A549 (cell line): ENCODE measurements at regions not wholly inside any gene's neighbourhood (a gene's known extent, or its start where the extent isn't known, plus 50 kb on each side); places are given as distances from the start of the nearest gene placed in this dataset.

ENCODE experiments used
- ATAC-seq, 2 experiments: fragments of 200-7000 bp in 1 of 2; fragments of >200 bp in 1 of 2; cut with Nextera tagmentation in 1 of 2; cut with Tn5 transposase in 1 of 2; 3 replicates each; pipeline versions ENCODE4 v1.8.0 to v1.9.1; 2018 to 2020; ENCODE audit warnings: mild to moderate bottlenecking in 1 of 2, moderate library complexity in 1 of 2
- CTCF ChIA-PET: fragments of 300-600 bp; sonication (Branson Sonifier 250); formaldehyde crosslinking; extraction: SDS; loops from one replicate; lab custom pipeline; 2021; ENCODE audit warnings: antibody characterized with exemption, inconsistent platforms; lab: Yijun Ruan, JAX
- POLR2A ChIA-PET: fragments of 350-600 bp; formaldehyde crosslinking; extraction: SDS; loops from one replicate; lab custom pipeline; 2021; ENCODE audit warnings: antibody characterized with exemption, inconsistent platforms; lab: Yijun Ruan, JAX
- DNase-seq, 2 experiments: peaks; one replicate each; pipeline versions ENCODE4 v3.0.0 to v3.0.0-alpha.2; 2011 to 2016; ENCODE audit warnings: low read depth in 1 of 2, low spot score in 1 of 2
- FAIRE-seq: peaks from 2 replicates; lab custom pipeline; 2011; peaks lifted over from hg19 to GRCh38; lab: Jason Lieb, UNC
- H3K27ac ChIP-seq, 2 experiments: fragments of >200 bp; sonication (Bioruptor Twin); formaldehyde crosslinking; 3 replicates each; pipeline ENCODE4 v1.5.1; 2016 to 2017
- H3K4me1 ChIP-seq: fragments of >200 bp; sonication (Bioruptor Twin); formaldehyde crosslinking; 3 replicates; pipeline ENCODE4 v1.6.1; 2016
- H3K4me2 ChIP-seq: fragments of >200 bp; sonication (Bioruptor Twin); formaldehyde crosslinking; 3 replicates; pipeline ENCODE4 v1.6.1; 2016
- H3K4me3 ChIP-seq: fragments of >200 bp; sonication (Bioruptor Twin); formaldehyde crosslinking; 3 replicates; pipeline ENCODE4 v1.5.1; 2016
- H3K9me3 ChIP-seq: fragments of >200 bp; sonication (Bioruptor Twin); formaldehyde crosslinking; 3 replicates; pipeline ENCODE4 v1.6.1; 2016
- BHLHE40 ChIP-seq: IDR thresholded peaks from 2 replicates; pipeline ENCODE4 v1.6.1; 2012; ENCODE audit warnings: low read depth, low read length, inconsistent platforms
- CBX2 ChIP-seq: fragments of 200-600 bp; sonication (generic); IDR thresholded peaks from 2 replicates; pipeline ENCODE4 v1.6.1; 2016; ENCODE audit warnings: low read depth, mild to moderate bottlenecking, borderline replicate concordance
- EHF ChIP-seq: fragments of 250-450 bp; sonication (Bioruptor Pico); IDR thresholded peaks from 2 replicates; pipeline ENCODE4 v1.5.0; 2020; ENCODE audit warnings: mild to moderate bottlenecking
- ELK1 ChIP-seq: fragments of 150-350 bp; IDR thresholded peaks from 2 replicates; pipeline ENCODE4 v1.6.1; 2014; ENCODE audit warnings: low read depth, mild to moderate bottlenecking, low read length
- EP300 ChIP-seq, 2 experiments: fragments of >200 bp; sonication (Bioruptor Twin); formaldehyde crosslinking; IDR thresholded peaks; 2 replicates in 1 of 2; 3 replicates in 1 of 2; pipeline ENCODE4 v1.6.1; 2016 to 2017
- FOSL2 ChIP-seq, 2 experiments: fragments of 450-650 bp in 1 of 2; fragments of >200 bp in 1 of 2; sonication (Bioruptor Twin) in 1 of 2; formaldehyde crosslinking; IDR thresholded peaks; 2 replicates each; pipeline versions ENCODE4 v1.5.0 to v1.6.1; 2016 to 2020; ENCODE audit warnings: mild to moderate bottlenecking in 1 of 2, moderate library complexity in 1 of 2
- HDAC2 ChIP-seq: fragments of 200-600 bp; sonication (generic); IDR thresholded peaks from 2 replicates; pipeline ENCODE4 v1.6.1; 2016
- HOXB5 ChIP-seq: fragments of 250-450 bp; sonication (Bioruptor Pico); IDR thresholded peaks from 2 replicates; pipeline ENCODE4 v1.5.0; 2020; ENCODE audit warnings: mild to moderate bottlenecking, moderate library complexity
- JUNB ChIP-seq: fragments of >200 bp; sonication (Bioruptor Twin); formaldehyde crosslinking; IDR thresholded peaks from 2 replicates; pipeline ENCODE4 v1.6.1; 2016
- MAFK ChIP-seq: fragments of 450-650 bp; IDR thresholded peaks from 2 replicates; pipeline ENCODE4 v1.6.1; 2014; ENCODE audit not compliant: partially characterized antibody
- MAX ChIP-seq: IDR thresholded peaks from 2 replicates; pipeline ENCODE4 v1.6.1; 2012
- MYC ChIP-seq: IDR thresholded peaks from 2 replicates; pipeline ENCODE4 v1.6.1; 2012; ENCODE audit warnings: mild to moderate bottlenecking, inconsistent platforms, low read length, improper control_type of control experiment, borderline replicate concordance
- POLR2A ChIP-seq: IDR thresholded peaks from 2 replicates; pipeline ENCODE4 v1.6.1; 2012; ENCODE audit warnings: mild to moderate bottlenecking, low read length
- POLR2AphosphoS2 ChIP-seq: conservative IDR thresholded peaks from 2 replicates; pipeline ENCODE4 v1.6.1; 2012; ENCODE audit warnings: low read length, improper control_type of control experiment, inconsistent platforms
- RCOR1 ChIP-seq: fragments of 150-350 bp; IDR thresholded peaks from 2 replicates; pipeline ENCODE4 v1.6.1; 2014; ENCODE audit warnings: antibody characterized with exemption, low read length, low read depth
- RNF2 ChIP-seq: fragments of 200-600 bp; sonication (generic); IDR thresholded peaks from 2 replicates; pipeline ENCODE4 v1.6.1; 2016; ENCODE audit warnings: low read depth, mild to moderate bottlenecking, antibody characterized with exemption, moderate library complexity, borderline replicate concordance
- TFCP2L1 ChIP-seq: fragments of 250-450 bp; sonication (Bioruptor Pico); IDR thresholded peaks from 2 replicates; pipeline ENCODE4 v1.5.0; 2021; ENCODE audit warnings: mild to moderate bottlenecking
- USF2 ChIP-seq: fragments of 450-650 bp; IDR thresholded peaks from 2 replicates; pipeline ENCODE4 v1.6.1; 2014; ENCODE audit warnings: antibody characterized with exemption
- WGBS: methylation state at CpG from one replicate; pipeline ENCODE4 v1.1.6; 2017; ENCODE audit errors: missing lambda C conversion rate; 5-methylcytosine and 5-hydroxymethylcytosine counted together
- TF ChIP-seq, protein P1 (sequence below): fragments of >200 bp; sonication (Bioruptor Twin); formaldehyde crosslinking; IDR thresholded peaks from 3 replicates; pipeline ENCODE4 v1.6.1; 2016

DNA sequence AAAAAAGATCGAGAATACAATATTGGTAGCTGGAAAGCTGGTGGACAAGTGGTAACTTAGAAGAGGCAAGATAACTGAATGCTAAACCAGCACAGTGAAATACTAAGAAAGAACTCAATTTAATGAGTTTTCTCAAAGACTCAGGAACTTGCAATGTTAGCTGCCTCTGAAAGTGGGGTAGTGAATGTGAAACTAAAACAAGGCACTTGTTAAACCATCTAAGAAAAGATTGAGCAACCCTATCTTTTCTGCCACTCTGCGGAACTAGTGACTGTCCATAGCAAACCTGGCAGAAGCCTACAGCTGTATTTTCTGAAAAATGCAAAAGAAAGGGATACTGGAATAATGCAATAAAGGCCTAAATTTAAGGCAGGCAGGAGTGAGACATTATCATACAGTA lies 1574.4 kb upstream of the PRR20A start:
- Histone ChIP-seq H3K4me2 (no peak overlapping the region), H3K4me3 (no peak overlapping the region), H3K9me3 (no peaks in the 10 kb centered on the region), H3K27ac (no peak overlapping the region), H3K4me1 (no peaks in the 10 kb centered on the region)
- FAIRE-seq: no peak
- DNase-seq: no peak
- no peak for ATAC-seq
- TF ChIP-seq HDAC2 (no peak), CBX2 (no peak), USF2 (no peak), POLR2A (no peak), JUNB (no peak)
- POLR2A ChIA-PET: no interaction called here
- CTCF ChIA-PET: no interaction called here
- WGBS: 7% methylated on average over 2 of the region's 2 CpGs

- H3K4me2 ChIP-seq: no peak overlapping the region
- no peak for DNase-seq
- no peaks in the 10 kb centered on the region for H3K9me3 ChIP-seq
- ChIA-PET CTCF (no interaction called here), POLR2A (no interaction called here)
- TF ChIP-seq MAX (no peak), HOXB5 (no peak), EHF (CRISPR knock-in tag) (no peak), FOSL2 (IDR thresholded peaks at IDR 0.05) (no peak), FOSL2 (CRISPR knock-in tag; IDR thresholded peaks at IDR 0.05) (no peak), RCOR1 (no peak), BHLHE40 (no peak), POLR2AphosphoS2 (no peak), RNF2 (no peak), MAFK (no peak)
- TF ChIP-seq, protein P1, sequence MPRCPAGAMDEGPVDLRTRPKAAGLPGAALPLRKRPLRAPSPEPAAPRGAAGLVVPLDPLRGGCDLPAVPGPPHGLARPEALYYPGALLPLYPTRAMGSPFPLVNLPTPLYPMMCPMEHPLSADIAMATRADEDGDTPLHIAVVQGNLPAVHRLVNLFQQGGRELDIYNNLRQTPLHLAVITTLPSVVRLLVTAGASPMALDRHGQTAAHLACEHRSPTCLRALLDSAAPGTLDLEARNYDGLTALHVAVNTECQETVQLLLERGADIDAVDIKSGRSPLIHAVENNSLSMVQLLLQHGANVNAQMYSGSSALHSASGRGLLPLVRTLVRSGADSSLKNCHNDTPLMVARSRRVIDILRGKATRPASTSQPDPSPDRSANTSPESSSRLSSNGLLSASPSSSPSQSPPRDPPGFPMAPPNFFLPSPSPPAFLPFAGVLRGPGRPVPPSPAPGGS: no peak
- no peak for FAIRE-seq
- 29% methylated on average over 3 of the region's 3 CpGs for WGBS
- H3K4me3 ChIP-seq: no peak overlapping the region
- no peaks in the 10 kb centered on the region for H3K4me1 ChIP-seq
- H3K27ac ChIP-seq: no peak overlapping the region
- no peak for ATAC-seq
Observed at GRCh38 chr13:55566779-55567178, 1573.9 kb upstream of the PRR20A start.

DNA sequence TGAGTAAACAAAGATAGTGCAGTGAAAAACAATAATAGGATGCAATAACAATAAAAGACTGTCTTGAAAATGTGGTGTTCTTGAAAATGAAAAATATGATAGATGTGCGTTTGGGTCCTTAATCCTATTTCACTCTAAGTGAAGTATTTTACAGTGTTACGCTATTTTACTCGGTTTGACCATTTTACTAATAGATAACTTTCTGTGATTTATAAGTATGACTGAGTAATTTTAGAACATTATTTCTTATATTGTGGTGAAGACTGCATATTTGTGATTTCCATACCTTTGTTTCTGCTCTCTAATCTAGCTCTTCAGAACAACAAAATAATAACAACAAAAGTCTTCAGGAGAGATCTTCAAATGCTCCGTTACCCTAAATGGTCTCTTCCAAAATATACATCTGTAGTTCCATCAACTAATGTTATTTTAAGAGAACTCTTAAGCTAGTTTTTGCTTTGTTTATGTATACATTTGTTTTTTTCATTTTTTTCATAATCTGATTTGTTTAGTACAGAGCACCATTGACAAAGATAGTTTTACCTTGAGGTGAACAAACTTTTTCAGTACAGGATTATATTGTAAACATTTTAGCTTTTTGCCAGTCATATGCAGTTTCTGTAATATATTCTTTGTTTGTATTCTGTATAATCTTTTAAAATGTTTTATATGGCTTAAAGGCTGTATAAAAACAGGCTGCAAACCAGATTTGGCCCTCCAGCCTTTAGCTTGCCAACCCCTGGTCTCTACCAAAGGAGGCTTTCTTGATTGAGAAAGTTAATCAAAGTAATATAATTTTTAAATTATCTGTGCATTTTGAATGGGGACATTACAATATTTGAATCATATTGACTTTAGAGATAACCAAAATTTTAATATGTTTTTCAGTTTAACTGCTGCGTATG lies 1572.7 kb upstream of the PRR20A start:
- no peak overlapping the region for H3K4me3 ChIP-seq
- DNase-seq (no peak), FAIRE-seq (no peak)
- H3K9me3 ChIP-seq: no peaks in the 10 kb centered on the region
- WGBS: 9% methylated on average over 5 of the region's 5 CpGs
- POLR2A ChIA-PET: no interaction called here
- H3K27ac ChIP-seq: no peak overlapping the region
- H3K4me2 ChIP-seq: no peak overlapping the region
- TF ChIP-seq MAFK (no peak), EHF (CRISPR knock-in tag) (no peak), BHLHE40 (no peak), ELK1 (no peak), MYC (no peak)
- TF ChIP-seq, all 56 proteins: peak for 0
- no peak for ATAC-seq
- CTCF ChIA-PET: no interaction called here
- no peaks in the 10 kb centered on the region for H3K4me1 ChIP-seq

- Histone ChIP-seq H3K27ac (no peak overlapping the region), H3K4me2 (no peak overlapping the region), H3K4me3 (no peak overlapping the region), H3K9me3 (no peaks in the 10 kb centered on the region), H3K4me1 (no peaks in the 10 kb centered on the region)
- ATAC-seq (no peak), DNase-seq (no peak), FAIRE-seq (no peak)
- ChIA-PET CTCF (no interaction called here), POLR2A (no interaction called here)
- TF ChIP-seq TFCP2L1 (no peak), CBX2 (no peak), MAFK (no peak), EP300 (IDR thresholded peaks at IDR 0.05) (no peak)
Observed at GRCh38 chr13:55569082-55569481, 1571.6 kb upstream of the PRR20A start.
